ENCODE measurements at regions not wholly inside any gene's neighbourhood (a gene's known extent, or its start where the extent isn't known, plus 50 kb on each side); places are given as distances from the start of the nearest gene placed in this dataset.
"Not testable (repeated sequence)": the region's sequence is repeated elsewhere in the genome, so short reads cannot be mapped to it uniquely, and the experiment has no call there.

GRCh38 chr2:32874931-32875330 is 71.8 kb upstream of the LTBP1 start:
- no peak for DNase-seq (ENCODE audit: low read depth in 2 of 2)

- DNase-seq (ENCODE audit: low read depth in 2 of 2), result no peak
Observed at GRCh38 chr2:32877587-32878510, 68.9 kb upstream of the LTBP1 start.

- DNase-seq (ENCODE audit: low read depth in 2 of 2), result not testable (repeated sequence)
Observed at GRCh38 chr2:32879943-32880342, 66.8 kb upstream of the LTBP1 start.

- DNase-seq (ENCODE audit: low read depth in 2 of 2), result peak; percentile 75 to 79
Observed at GRCh38 chr2:32882816-32883810, 63.6 kb upstream of the LTBP1 start.

- DNase-seq (ENCODE audit: low read depth in 2 of 2), result no peak
Observed at GRCh38 chr2:32884346-32884745, 62.4 kb upstream of the LTBP1 start.

- not testable (repeated sequence) for DNase-seq (ENCODE audit: low read depth in 2 of 2)
Observed at GRCh38 chr2:32886397-32887055, 60.2 kb upstream of the LTBP1 start.

- DNase-seq (ENCODE audit: low read depth in 2 of 2), result no peak
Observed at GRCh38 chr2:32887125-32887524, 59.6 kb upstream of the LTBP1 start.

GRCh38 chr2:32894119-32894728 is 52.5 kb upstream of the LTBP1 start:
- no peak for DNase-seq (ENCODE audit: low read depth in 2 of 2)

GRCh38 chr2:32895424-32895823 is 51.3 kb upstream of the LTBP1 start:
- no peak for DNase-seq (ENCODE audit: low read depth in 2 of 2)

All from fibroblast of skin of left quadriceps (primary cell).